ENCODE measurements at regions not wholly inside any gene's neighbourhood (a gene's known extent, or its start where the extent isn't known, plus 50 kb on each side); places are given as distances from the start of the nearest gene placed in this dataset.

DNA sequence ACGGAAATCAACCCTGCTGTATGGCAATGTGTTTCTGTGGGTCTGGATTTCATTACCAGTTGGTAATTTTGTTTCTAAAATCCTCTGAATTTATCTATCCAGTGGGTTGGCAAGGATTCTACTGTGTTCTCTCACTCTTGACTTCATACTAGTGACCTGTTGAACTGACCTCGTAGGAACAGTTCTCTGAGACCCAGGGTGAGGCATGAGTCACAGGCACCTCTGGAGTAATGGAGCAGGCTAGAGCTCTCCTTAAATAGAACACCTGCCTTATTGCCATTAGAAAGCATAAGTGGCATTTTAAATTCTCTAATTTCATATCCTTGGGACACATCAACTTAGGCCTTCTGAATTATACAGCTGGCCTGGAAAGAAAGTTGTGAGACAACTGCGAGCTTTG is 258.3 kb upstream of the NAV3 start:
- DNase-seq (ENCODE audit: low read depth in 2 of 2), result no peak

- DNase-seq (ENCODE audit: low read depth in 2 of 2), result no peak
Observed at GRCh38 chr12:77571768-77572167, 258.9 kb upstream of the NAV3 start.

GRCh38 chr12:77571127-77571526 is 259.6 kb upstream of the NAV3 start:
- no peak for DNase-seq (ENCODE audit: low read depth in 2 of 2)

GRCh38 chr12:77569876-77570275 is 260.8 kb upstream of the NAV3 start:
- DNase-seq (ENCODE audit: low read depth in 2 of 2), result no peak

DNA sequence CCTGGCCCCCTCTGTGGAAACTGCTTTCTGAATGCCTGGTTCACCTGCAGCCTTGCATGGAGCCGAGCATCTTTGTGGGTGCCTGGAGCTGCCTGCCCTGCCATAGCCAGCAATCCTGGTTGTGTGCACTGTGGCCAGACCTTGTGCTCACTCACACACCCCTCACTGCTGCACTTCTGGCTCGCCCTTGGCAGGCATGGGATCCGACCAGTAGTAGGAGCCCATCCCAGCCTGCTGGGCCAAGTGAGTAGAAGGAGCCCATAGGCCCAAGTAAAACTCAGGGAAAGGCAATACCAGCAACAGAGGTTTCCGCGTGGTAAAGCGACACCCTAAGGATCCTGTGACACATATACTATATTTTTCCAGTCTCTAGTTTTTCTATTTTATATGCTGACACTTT is 270.0 kb upstream of the NAV3 start:
- DNase-seq (ENCODE audit: low read depth in 2 of 2), result no peak

- no peak for DNase-seq (ENCODE audit: low read depth in 2 of 2)
Observed at GRCh38 chr12:77559400-77560074, 271.2 kb upstream of the NAV3 start.

- no peak for DNase-seq (ENCODE audit: low read depth in 2 of 2)
Observed at GRCh38 chr12:77555074-77555473, 275.6 kb upstream of the NAV3 start.

GRCh38 chr12:77553976-77554619 is 276.6 kb upstream of the NAV3 start:
- no peak for DNase-seq (ENCODE audit: low read depth in 2 of 2)

- DNase-seq (ENCODE audit: low read depth in 2 of 2), result no peak
Observed at GRCh38 chr12:77549383-77550128, 281.1 kb upstream of the NAV3 start.

GRCh38 chr12:77548797-77549196 is 281.9 kb upstream of the NAV3 start:
- no peak for DNase-seq (ENCODE audit: low read depth in 2 of 2)

- DNase-seq (ENCODE audit: low read depth in 2 of 2), result no peak
Observed at GRCh38 chr12:77540097-77540496, 290.6 kb upstream of the NAV3 start.

GRCh38 chr12:77537663-77538062 is 293.0 kb upstream of the NAV3 start:
- DNase-seq (ENCODE audit: low read depth in 2 of 2), result no peak

DNA sequence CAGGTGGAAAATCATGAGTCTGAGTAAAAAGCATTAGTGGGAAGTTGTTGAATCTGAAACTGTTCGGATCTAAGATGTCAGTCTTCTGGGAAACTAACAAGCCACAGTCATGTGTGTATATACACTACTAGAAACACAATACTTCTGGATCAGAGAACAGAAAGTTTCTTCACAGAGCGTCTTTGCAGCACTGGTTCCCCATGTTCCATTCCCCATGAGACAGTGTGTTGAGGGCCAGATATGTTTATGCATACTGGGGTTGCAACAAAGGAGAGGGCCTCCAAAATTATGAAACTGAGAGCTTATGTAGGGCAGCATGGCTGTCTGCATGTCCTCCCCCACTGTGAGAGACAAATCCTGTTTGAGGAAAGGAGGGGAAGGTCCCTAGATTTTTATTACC is 295.0 kb upstream of the NAV3 start:
- no peak for DNase-seq (ENCODE audit: low read depth in 2 of 2)

DNA sequence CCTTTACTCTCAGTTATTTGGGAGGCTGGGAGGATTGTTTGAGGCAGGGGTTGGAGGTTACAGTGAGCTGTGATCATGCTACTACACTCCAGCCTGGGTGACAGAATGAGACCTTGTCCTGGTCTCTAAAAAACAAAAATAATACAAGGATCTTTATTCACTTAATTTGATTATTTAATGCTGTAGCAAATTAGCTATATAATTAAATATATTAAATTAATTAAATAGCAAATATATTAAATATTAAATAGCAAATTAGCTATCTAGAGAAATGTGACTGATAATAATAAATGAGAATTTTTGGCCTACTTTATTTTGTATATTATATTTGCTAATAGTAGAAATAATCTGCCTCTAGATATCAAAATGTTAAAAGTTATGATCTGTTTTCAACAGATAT is 298.8 kb upstream of the NAV3 start:
- DNase-seq (ENCODE audit: low read depth in 2 of 2), result no peak

- DNase-seq (ENCODE audit: low read depth in 2 of 2), result no peak
Observed at GRCh38 chr12:77522247-77522646, 308.4 kb upstream of the NAV3 start.

GRCh38 chr12:77521508-77522115 is 309.1 kb upstream of the NAV3 start:
- DNase-seq (ENCODE audit: low read depth in 2 of 2), result no peak

DNA sequence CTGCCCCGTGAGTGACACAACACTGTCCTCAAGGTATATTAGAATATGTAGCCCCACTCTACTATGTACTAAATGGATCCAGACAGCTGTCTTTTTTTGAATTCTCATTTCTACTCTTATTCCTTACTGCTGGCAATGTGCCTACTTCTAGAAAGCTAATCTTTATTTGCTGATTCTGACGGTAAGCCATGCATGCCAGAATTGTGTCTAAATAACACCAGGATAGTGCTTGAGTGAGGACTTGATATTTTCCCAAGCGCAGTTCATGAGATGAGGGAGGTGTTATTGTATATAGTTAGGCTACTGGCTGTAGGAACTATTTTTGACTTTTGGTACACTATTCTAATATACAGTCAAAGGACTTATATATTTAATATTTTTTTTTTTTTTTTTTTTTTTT is 316.2 kb upstream of the NAV3 start:
- DNase-seq (ENCODE audit: low read depth in 2 of 2), result no peak

DNA sequence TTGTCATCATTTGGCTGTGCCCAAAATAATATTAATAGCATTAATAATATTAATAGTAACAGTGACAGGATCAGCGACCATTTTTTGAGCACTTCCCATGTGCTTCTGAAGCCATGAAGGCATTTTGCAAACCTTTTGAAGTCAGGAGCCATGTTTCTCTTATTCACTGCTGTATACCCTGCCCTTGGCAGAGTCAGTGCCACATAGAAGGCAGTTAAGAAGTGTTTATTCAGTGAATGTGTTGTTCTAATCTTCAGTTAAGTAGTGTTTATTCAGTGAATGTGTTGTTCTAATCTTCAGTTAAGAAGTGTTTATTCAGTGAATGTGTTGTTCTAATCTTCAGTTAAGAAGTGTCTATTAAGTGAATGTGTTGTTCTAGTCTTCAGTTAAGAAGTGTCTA is 319.7 kb upstream of the NAV3 start:
- DNase-seq (ENCODE audit: low read depth in 2 of 2), result no peak

GRCh38 chr12:77504466-77504865 is 326.2 kb upstream of the NAV3 start:
- no peak for DNase-seq (ENCODE audit: low read depth in 2 of 2)

GRCh38 chr12:77500089-77500488 is 330.6 kb upstream of the NAV3 start:
- no peak for DNase-seq (ENCODE audit: low read depth in 2 of 2)

- no peak for DNase-seq (ENCODE audit: low read depth in 2 of 2)
Observed at GRCh38 chr12:77497647-77498046, 333.0 kb upstream of the NAV3 start.

GRCh38 chr12:77496714-77497113 is 334.0 kb upstream of the NAV3 start:
- no peak for DNase-seq (ENCODE audit: low read depth in 2 of 2)

- DNase-seq (ENCODE audit: low read depth in 2 of 2), result no peak
Observed at GRCh38 chr12:77494296-77494695, 336.4 kb upstream of the NAV3 start.
